GM12864 (cell line): ENCODE measurements at regions not wholly inside any gene's neighbourhood (a gene's known extent, or its start where the extent isn't known, plus 50 kb on each side); places are given as distances from the start of the nearest gene placed in this dataset.
"Not testable (repeated sequence)": the region's sequence is repeated elsewhere in the genome, so short reads cannot be mapped to it uniquely, and the experiment has no call there.

ENCODE experiments used
- DNase-seq: peaks from one replicate; pipeline ENCODE4 v3.0.0-alpha.2; 2011; ENCODE audit warnings: low read depth
- H3K4me3 ChIP-seq: 2 replicates; pipeline ENCODE4 v1.5.1; 2011; ENCODE audit warnings: mild to moderate bottlenecking, low read depth, low read length, control low read depth
- CTCF ChIP-seq: IDR thresholded peaks from 2 replicates; pipeline ENCODE4 v1.5.1; 2011; ENCODE audit warnings: low read depth, mild to moderate bottlenecking, moderate library complexity, low read length, control low read depth, inconsistent platforms; ENCODE audit errors: missing control alignments

GRCh38 chr5:94080390-94080789 lies 339.0 kb upstream of the POU5F2 start:
- TF ChIP-seq CTCF: no peak
- no peak for DNase-seq

GRCh38 chr5:94072116-94072515 lies 330.7 kb upstream of the POU5F2 start:
- H3K4me3 ChIP-seq: no peak overlapping the region
- TF ChIP-seq CTCF: no peak
- no peak for DNase-seq

More at GRCh38 chr5:94080390-94080789, 339.0 kb upstream of the POU5F2 start:
- no peak overlapping the region for H3K4me3 ChIP-seq

GRCh38 chr5:94066437-94067207 lies 325.2 kb upstream of the POU5F2 start:
- DNase-seq: no peak
- H3K4me3 ChIP-seq: no peak overlapping the region
- no peak for TF ChIP-seq CTCF

GRCh38 chr5:94064025-94064424 lies 322.6 kb upstream of the POU5F2 start:
- no peak for TF ChIP-seq CTCF

GRCh38 chr5:94057655-94058054 lies 316.3 kb upstream of the POU5F2 start:
- TF ChIP-seq CTCF: no peak
- DNase-seq: no peak
- H3K4me3 ChIP-seq: no peak overlapping the region

More at GRCh38 chr5:94064025-94064424, 322.6 kb upstream of the POU5F2 start:
- no peak for DNase-seq
- H3K4me3 ChIP-seq: no peak overlapping the region

GRCh38 chr5:94057217-94057616 lies 315.8 kb upstream of the POU5F2 start:
- no peak overlapping the region for H3K4me3 ChIP-seq
- no peak for TF ChIP-seq CTCF
- no peak for DNase-seq

- not testable (repeated sequence) for H3K4me3 ChIP-seq, DNase-seq
Observed at GRCh38 chr5:94049307-94049922, 308.0 kb upstream of the POU5F2 start.
